ENCODE measurements at regions not wholly inside any gene's neighbourhood (a gene's known extent, or its start where the extent isn't known, plus 50 kb on each side); places are given as distances from the start of the nearest gene placed in this dataset.

GRCh38 chr6:71499667-71500066 is 211.1 kb downstream of the OGFRL1 start:
- TF ChIP-seq NFIC (IDR thresholded peaks at IDR 0.05): no peak
- no peak for TF ChIP-seq EP300 (IDR thresholded peaks at IDR 0.05; ENCODE audit: borderline replicate concordance)
- TF ChIP-seq RAD21 (IDR thresholded peaks at IDR 0.05; ENCODE audit: low read depth): no peak
- TF ChIP-seq CREB1 (IDR thresholded peaks at IDR 0.05; ENCODE audit: low read depth): no peak
- TF ChIP-seq YY1 (IDR thresholded peaks at IDR 0.05; ENCODE audit: low read depth): no peak
- no peak for TF ChIP-seq TAF1 (IDR thresholded peaks at IDR 0.05; ENCODE audit: low read depth)
- no peak for TF ChIP-seq TEAD4 (IDR thresholded peaks at IDR 0.05)
- no peak for TF ChIP-seq REST (IDR thresholded peaks at IDR 0.05; ENCODE audit: low read depth)
- TF ChIP-seq USF1 (IDR thresholded peaks at IDR 0.05): no peak
- no peak for TF ChIP-seq TCF12 (IDR thresholded peaks at IDR 0.05; ENCODE audit: low read depth)
- no peak for TF ChIP-seq MAX (IDR thresholded peaks at IDR 0.05)
- TF ChIP-seq FOXM1 (IDR thresholded peaks at IDR 0.05; ENCODE audit: borderline replicate concordance, low read depth): no peak
- TF ChIP-seq ZBTB7A (IDR thresholded peaks at IDR 0.05; ENCODE audit: low read depth): no peak

- TF ChIP-seq FOXM1 (IDR thresholded peaks at IDR 0.05; ENCODE audit: borderline replicate concordance, low read depth): no peak
- TF ChIP-seq EGR1 (IDR thresholded peaks at IDR 0.05): no peak
- TF ChIP-seq EP300 (IDR thresholded peaks at IDR 0.05; ENCODE audit: borderline replicate concordance): no peak
- TF ChIP-seq CEBPB (IDR thresholded peaks at IDR 0.05): no peak
- TF ChIP-seq CREB1 (IDR thresholded peaks at IDR 0.05; ENCODE audit: low read depth): no peak
These were observed 213.6 kb downstream of the OGFRL1 start for GRCh38 chr6:71502168-71502567.

- TF ChIP-seq TAF1 (IDR thresholded peaks at IDR 0.05; ENCODE audit: low read depth) (no peak), NFIC (IDR thresholded peaks at IDR 0.05) (no peak), MAX (IDR thresholded peaks at IDR 0.05) (no peak), EGR1 (IDR thresholded peaks at IDR 0.05) (no peak), RAD21 (IDR thresholded peaks at IDR 0.05; ENCODE audit: low read depth) (no peak), REST (IDR thresholded peaks at IDR 0.05; ENCODE audit: low read depth) (no peak), USF1 (IDR thresholded peaks at IDR 0.05) (no peak), FOXM1 (IDR thresholded peaks at IDR 0.05; ENCODE audit: borderline replicate concordance, low read depth) (no peak), ZBTB7A (IDR thresholded peaks at IDR 0.05; ENCODE audit: low read depth) (no peak), YY1 (IDR thresholded peaks at IDR 0.05; ENCODE audit: low read depth) (no peak), CREB1 (IDR thresholded peaks at IDR 0.05; ENCODE audit: low read depth) (no peak), TEAD4 (IDR thresholded peaks at IDR 0.05) (no peak), TCF12 (IDR thresholded peaks at IDR 0.05; ENCODE audit: low read depth) (no peak), EP300 (IDR thresholded peaks at IDR 0.05; ENCODE audit: borderline replicate concordance) (no peak), CEBPB (IDR thresholded peaks at IDR 0.05) (no peak)
These were observed 214.3 kb downstream of the OGFRL1 start for GRCh38 chr6:71502956-71503355.

- TF ChIP-seq TCF12 (IDR thresholded peaks at IDR 0.05; ENCODE audit: low read depth) (no peak), ZBTB7A (IDR thresholded peaks at IDR 0.05; ENCODE audit: low read depth) (no peak), YY1 (IDR thresholded peaks at IDR 0.05; ENCODE audit: low read depth) (no peak), FOXM1 (IDR thresholded peaks at IDR 0.05; ENCODE audit: borderline replicate concordance, low read depth) (no peak), EGR1 (IDR thresholded peaks at IDR 0.05) (no peak), CREB1 (IDR thresholded peaks at IDR 0.05; ENCODE audit: low read depth) (no peak)
These were observed 218.6 kb downstream of the OGFRL1 start for GRCh38 chr6:71507183-71507582.

- no peak for TF ChIP-seq EGR1 (IDR thresholded peaks at IDR 0.05)
- TF ChIP-seq TEAD4 (IDR thresholded peaks at IDR 0.05): no peak
- TF ChIP-seq NFIC (IDR thresholded peaks at IDR 0.05): no peak
- TF ChIP-seq REST (IDR thresholded peaks at IDR 0.05; ENCODE audit: low read depth): no peak
- TF ChIP-seq CEBPB (IDR thresholded peaks at IDR 0.05): no peak
- TF ChIP-seq TCF12 (IDR thresholded peaks at IDR 0.05; ENCODE audit: low read depth): no peak
- TF ChIP-seq MAX (IDR thresholded peaks at IDR 0.05): no peak
These were observed 220.8 kb downstream of the OGFRL1 start for GRCh38 chr6:71509191-71510005.

All from Ishikawa (cell line).